HL-60 (cell line): ENCODE measurements at regions not wholly inside any gene's neighbourhood (a gene's known extent, or its start where the extent isn't known, plus 50 kb on each side); places are given as distances from the start of the nearest gene placed in this dataset.

Experiments used
- POLR2AphosphoS5 ChIP-seq: IDR thresholded peaks from 2 replicates; pipeline ENCODE4 v1.6.1; 2012; ENCODE audit warnings: low read depth
- TF ChIP-seq, protein P1 (sequence below): IDR thresholded peaks from one replicate; pipeline ENCODE4 v1.5.1; 2011; ENCODE audit warnings: low read length, control low read depth, inconsistent platforms; ENCODE audit not compliant: insufficient read depth

DNA sequence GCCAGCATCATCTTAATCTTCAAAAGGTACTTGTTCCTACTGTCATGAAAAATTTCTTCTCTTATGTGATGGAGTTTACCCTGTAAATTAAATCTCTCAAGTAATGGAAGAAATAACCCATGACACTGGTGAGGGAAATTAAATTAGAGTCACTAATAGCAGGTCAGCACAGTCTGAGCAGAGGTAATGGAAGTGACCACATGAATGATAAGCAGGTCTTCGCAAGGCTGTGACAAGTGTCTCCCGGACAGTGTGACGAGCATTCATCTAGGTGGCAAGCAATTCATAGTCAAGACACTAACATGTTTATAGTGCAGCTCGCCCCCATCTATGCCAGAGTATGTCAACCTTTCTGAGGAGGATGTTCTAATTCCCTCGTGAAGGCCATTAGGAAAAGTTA is 249.2 kb downstream of the FRK start:
- TF ChIP-seq, protein P1, sequence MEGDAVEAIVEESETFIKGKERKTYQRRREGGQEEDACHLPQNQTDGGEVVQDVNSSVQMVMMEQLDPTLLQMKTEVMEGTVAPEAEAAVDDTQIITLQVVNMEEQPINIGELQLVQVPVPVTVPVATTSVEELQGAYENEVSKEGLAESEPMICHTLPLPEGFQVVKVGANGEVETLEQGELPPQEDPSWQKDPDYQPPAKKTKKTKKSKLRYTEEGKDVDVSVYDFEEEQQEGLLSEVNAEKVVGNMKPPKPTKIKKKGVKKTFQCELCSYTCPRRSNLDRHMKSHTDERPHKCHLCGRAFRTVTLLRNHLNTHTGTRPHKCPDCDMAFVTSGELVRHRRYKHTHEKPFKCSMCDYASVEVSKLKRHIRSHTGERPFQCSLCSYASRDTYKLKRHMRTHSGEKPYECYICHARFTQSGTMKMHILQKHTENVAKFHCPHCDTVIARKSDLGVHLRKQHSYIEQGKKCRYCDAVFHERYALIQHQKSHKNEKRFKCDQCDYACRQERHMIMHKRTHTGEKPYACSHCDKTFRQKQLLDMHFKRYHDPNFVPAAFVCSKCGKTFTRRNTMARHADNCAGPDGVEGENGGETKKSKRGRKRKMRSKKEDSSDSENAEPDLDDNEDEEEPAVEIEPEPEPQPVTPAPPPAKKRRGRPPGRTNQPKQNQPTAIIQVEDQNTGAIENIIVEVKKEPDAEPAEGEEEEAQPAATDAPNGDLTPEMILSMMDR = no peak
- TF ChIP-seq POLR2AphosphoS5 = no peak
